Vagina (tissue), 2 donors: ENCODE measurements at regions not wholly inside any gene's neighbourhood (a gene's known extent, or its start where the extent isn't known, plus 50 kb on each side); places are given as distances from the start of the nearest gene placed in this dataset.
"Not testable (repeated sequence)": the region's sequence is repeated elsewhere in the genome, so short reads cannot be mapped to it uniquely, and the experiment has no call there.

ENCODE experiments used
- DNase-seq, 2 donors: peaks; one replicate each; pipeline ENCODE4 v3.0.0-alpha.2; 2017; ENCODE audit errors: extremely low spot score in 2 of 2
- H3K27ac ChIP-seq: fragments of 200-600 bp; sonication (generic); one replicate; pipeline ENCODE4 v1.5.1; 2019
- H3K27me3 ChIP-seq: fragments of 200-600 bp; sonication (generic); one replicate; pipeline ENCODE4 v1.5.1; 2019
- H3K36me3 ChIP-seq, 2 donors: fragments of 200-600 bp; sonication (generic); one replicate each; pipeline ENCODE4 v1.5.1; 2017 to 2019
- H3K4me1 ChIP-seq: fragments of 200-600 bp; sonication (generic); one replicate; pipeline ENCODE4 v1.5.1; 2019
- H3K4me3 ChIP-seq, 2 donors: fragments of 200-600 bp; sonication (generic); 1 replicate in 1 of 2; 2 replicates in 1 of 2; pipeline ENCODE4 v1.5.1; 2016 to 2019
- H3K9me3 ChIP-seq: fragments of 200-600 bp; sonication (generic); one replicate; pipeline ENCODE4 v1.5.1; 2019
- CTCF ChIP-seq, 3 experiments: fragments of 450-650 bp in 2 of 3; fragments of 200-600 bp in 1 of 3; sonication (generic) in 1 of 3; IDR thresholded peaks; one replicate each; pipeline ENCODE4 v1.5.1; 2017 to 2019; ENCODE audit warnings: antibody characterized with exemption in 3 of 3, mild to moderate bottlenecking in 2 of 3, moderate library complexity in 2 of 3
- POLR2A ChIP-seq, 2 donors: fragments of 450-650 bp; IDR thresholded peaks; one replicate each; pipeline ENCODE4 v1.6.1; 2017; ENCODE audit warnings: antibody characterized with exemption in 2 of 2, mild to moderate bottlenecking in 2 of 2, moderate library complexity in 2 of 2
- POLR2AphosphoS5 ChIP-seq, 2 donors: sonication (generic); formaldehyde crosslinking; IDR thresholded peaks; one replicate each; pipeline ENCODE4 v1.9.0; 2017; ENCODE audit warnings: antibody characterized with exemption in 2 of 2, mild to moderate bottlenecking in 2 of 2, low read depth in 1 of 2; ENCODE audit not compliant: insufficient read depth in 1 of 2
- intact Hi-C: fragments of 100-400 bp; cut with DNase I; formaldehyde crosslinking; loops from one replicate; pipeline ENCODE4 v1.15.1; 2023

GRCh38 chr1:189804352-189804751, 673.3 kb downstream of the BRINP3 start:
- H3K27me3 ChIP-seq = no peaks in the 10 kb centered on the region
- H3K9me3 ChIP-seq = no peaks in the 10 kb centered on the region
- H3K4me1 ChIP-seq = no peaks in the 10 kb centered on the region
- TF ChIP-seq POLR2AphosphoS5 (IDR thresholded peaks at IDR 0.05; ENCODE audit: insufficient read depth in 1 of 2, low read depth in 1 of 2) (no peak), POLR2A (IDR thresholded peaks at IDR 0.05) (no peak), CTCF (IDR thresholded peaks at IDR 0.05) (no peak)
- no peak for DNase-seq
- H3K27ac ChIP-seq = no peak overlapping the region
- intact Hi-C loops = no loop called here
- no peaks in the 10 kb centered on the region for H3K36me3 ChIP-seq
- no peak overlapping the region for H3K4me3 ChIP-seq

- Histone ChIP-seq H3K36me3 (no peaks in the 10 kb centered on the region), H3K4me3 (no peak overlapping the region), H3K9me3 (no peaks in the 10 kb centered on the region), H3K27ac (no peak overlapping the region), H3K27me3 (no peaks in the 10 kb centered on the region), H3K4me1 (no peaks in the 10 kb centered on the region)
- no peak for DNase-seq
- TF ChIP-seq POLR2AphosphoS5 (IDR thresholded peaks at IDR 0.05; ENCODE audit: insufficient read depth in 1 of 2, low read depth in 1 of 2) (no peak), CTCF (IDR thresholded peaks at IDR 0.05) (no peak), POLR2A (IDR thresholded peaks at IDR 0.05) (no peak)
- intact Hi-C loops = no loop called here
These were observed 671.9 kb downstream of the BRINP3 start for GRCh38 chr1:189805735-189806134.

- DNase-seq, H3K4me1 ChIP-seq, H3K4me3 ChIP-seq, intact Hi-C loops, H3K36me3 ChIP-seq, H3K27me3 ChIP-seq, H3K27ac ChIP-seq, H3K9me3 ChIP-seq: not testable (repeated sequence)
These were observed 667.0 kb downstream of the BRINP3 start for GRCh38 chr1:189810639-189811038.

GRCh38 chr1:189811960-189812359, 665.7 kb downstream of the BRINP3 start:
- no peak for TF ChIP-seq POLR2A (IDR thresholded peaks at IDR 0.05)
- no peak for TF ChIP-seq CTCF (IDR thresholded peaks at IDR 0.05)
- TF ChIP-seq POLR2AphosphoS5 (IDR thresholded peaks at IDR 0.05; ENCODE audit: insufficient read depth in 1 of 2, low read depth in 1 of 2) = no peak
- intact Hi-C loops = no loop called here

GRCh38 chr1:189816558-189816957, 661.1 kb downstream of the BRINP3 start:
- no peaks in the 10 kb centered on the region for H3K4me1 ChIP-seq
- TF ChIP-seq POLR2AphosphoS5 (IDR thresholded peaks at IDR 0.05; ENCODE audit: insufficient read depth in 1 of 2, low read depth in 1 of 2) = no peak
- no peak for TF ChIP-seq POLR2A (IDR thresholded peaks at IDR 0.05)
- TF ChIP-seq CTCF (IDR thresholded peaks at IDR 0.05) = no peak
- H3K27ac ChIP-seq = no peak overlapping the region
- H3K36me3 ChIP-seq = no peaks in the 10 kb centered on the region
- intact Hi-C loops = no loop called here
- DNase-seq = no peak
- H3K27me3 ChIP-seq = no peaks in the 10 kb centered on the region
- H3K4me3 ChIP-seq = no peak overlapping the region
- H3K9me3 ChIP-seq = no peaks in the 10 kb centered on the region

More at GRCh38 chr1:189811960-189812359, 665.7 kb downstream of the BRINP3 start:
- Histone ChIP-seq H3K27me3 (no peaks in the 10 kb centered on the region), H3K9me3 (no peaks in the 10 kb centered on the region), H3K4me1 (no peaks in the 10 kb centered on the region), H3K27ac (no peak overlapping the region), H3K36me3 (no peaks in the 10 kb centered on the region), H3K4me3 (no peak overlapping the region)
- DNase-seq = no peak

GRCh38 chr1:189819751-189820150, 657.9 kb downstream of the BRINP3 start:
- intact Hi-C loops = no loop called here
- Histone ChIP-seq H3K4me1 (no peaks in the 10 kb centered on the region), H3K9me3 (no peaks in the 10 kb centered on the region), H3K4me3 (no peak overlapping the region), H3K27me3 (no peaks in the 10 kb centered on the region), H3K27ac (no peak overlapping the region), H3K36me3 (no peaks in the 10 kb centered on the region)
- no peak for DNase-seq
- TF ChIP-seq POLR2A (IDR thresholded peaks at IDR 0.05) = no peak
- no peak for TF ChIP-seq POLR2AphosphoS5 (IDR thresholded peaks at IDR 0.05; ENCODE audit: insufficient read depth in 1 of 2, low read depth in 1 of 2)
- no peak for TF ChIP-seq CTCF (IDR thresholded peaks at IDR 0.05)
